ENCODE measurements at regions not wholly inside any gene's neighbourhood (a gene's known extent, or its start where the extent isn't known, plus 50 kb on each side); places are given as distances from the start of the nearest gene placed in this dataset.

GRCh38 chr17:79545251-79546005, 65.4 kb downstream of the RBFOX3 start:
- TF ChIP-seq, protein P1, sequence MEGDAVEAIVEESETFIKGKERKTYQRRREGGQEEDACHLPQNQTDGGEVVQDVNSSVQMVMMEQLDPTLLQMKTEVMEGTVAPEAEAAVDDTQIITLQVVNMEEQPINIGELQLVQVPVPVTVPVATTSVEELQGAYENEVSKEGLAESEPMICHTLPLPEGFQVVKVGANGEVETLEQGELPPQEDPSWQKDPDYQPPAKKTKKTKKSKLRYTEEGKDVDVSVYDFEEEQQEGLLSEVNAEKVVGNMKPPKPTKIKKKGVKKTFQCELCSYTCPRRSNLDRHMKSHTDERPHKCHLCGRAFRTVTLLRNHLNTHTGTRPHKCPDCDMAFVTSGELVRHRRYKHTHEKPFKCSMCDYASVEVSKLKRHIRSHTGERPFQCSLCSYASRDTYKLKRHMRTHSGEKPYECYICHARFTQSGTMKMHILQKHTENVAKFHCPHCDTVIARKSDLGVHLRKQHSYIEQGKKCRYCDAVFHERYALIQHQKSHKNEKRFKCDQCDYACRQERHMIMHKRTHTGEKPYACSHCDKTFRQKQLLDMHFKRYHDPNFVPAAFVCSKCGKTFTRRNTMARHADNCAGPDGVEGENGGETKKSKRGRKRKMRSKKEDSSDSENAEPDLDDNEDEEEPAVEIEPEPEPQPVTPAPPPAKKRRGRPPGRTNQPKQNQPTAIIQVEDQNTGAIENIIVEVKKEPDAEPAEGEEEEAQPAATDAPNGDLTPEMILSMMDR (IDR thresholded peaks at IDR 0.05) = no peak
- no peak for TF ChIP-seq POLR2A (IDR thresholded peaks at IDR 0.05)
- no peaks in the 10 kb centered on the region for H3K27me3 ChIP-seq
- H3K9me3 ChIP-seq = no peaks in the 10 kb centered on the region
- WGBS (ENCODE audit: insufficient coverage, low coverage, low lambda C conversion rate, missing lambda C conversion rate) = 58% methylated on average over 13 of the region's 20 CpGs
- intact Hi-C loops (cut with DNase I) = no loop called here
- no peak for ATAC-seq
- DNase-seq = peak in 1 of 3 donors; percentile 37
- no peaks in the 10 kb centered on the region for H3K4me1 ChIP-seq
- H3K27ac ChIP-seq = no peak overlapping the region
- H3K36me3 ChIP-seq = no peaks in the 10 kb centered on the region
- H3K4me3 ChIP-seq = no peak overlapping the region

- no peak overlapping the region for H3K27ac ChIP-seq
- no peaks in the 10 kb centered on the region for H3K4me1 ChIP-seq
- DNase-seq = peak in 1 of 3 donors; percentile 19
- no peaks in the 10 kb centered on the region for H3K36me3 ChIP-seq
- 73% methylated on average over 11 of the region's 19 CpGs for WGBS (ENCODE audit: insufficient coverage, low coverage, low lambda C conversion rate, missing lambda C conversion rate)
- intact Hi-C loops (cut with DNase I) = no loop called here
- H3K4me3 ChIP-seq = no peak overlapping the region
- no peaks in the 10 kb centered on the region for H3K9me3 ChIP-seq
- no peak for ATAC-seq
- TF ChIP-seq, protein P1 (IDR thresholded peaks at IDR 0.05) = no peak
- no peak for TF ChIP-seq POLR2A (IDR thresholded peaks at IDR 0.05)
- H3K27me3 ChIP-seq = no peaks in the 10 kb centered on the region
Observed at GRCh38 chr17:79544142-79544914, 66.5 kb downstream of the RBFOX3 start.

- intact Hi-C loops (cut with DNase I) = no loop called here
- Histone ChIP-seq H3K27me3 (no peaks in the 10 kb centered on the region), H3K9me3 (no peaks in the 10 kb centered on the region), H3K4me3 (no peak overlapping the region), H3K36me3 (no peaks in the 10 kb centered on the region), H3K27ac (no peak overlapping the region), H3K4me1 (no peaks in the 10 kb centered on the region)
- DNase-seq = peak in 1 of 3 donors; percentile 44
- no peak for TF ChIP-seq POLR2A (IDR thresholded peaks at IDR 0.05)
- TF ChIP-seq, protein P1 (IDR thresholded peaks at IDR 0.05) = no peak
- WGBS (ENCODE audit: insufficient coverage, low coverage, low lambda C conversion rate, missing lambda C conversion rate) = 42% methylated on average over 12 of the region's 15 CpGs
- no peak for ATAC-seq
Observed at GRCh38 chr17:79543531-79543930, 67.3 kb downstream of the RBFOX3 start.

DNA sequence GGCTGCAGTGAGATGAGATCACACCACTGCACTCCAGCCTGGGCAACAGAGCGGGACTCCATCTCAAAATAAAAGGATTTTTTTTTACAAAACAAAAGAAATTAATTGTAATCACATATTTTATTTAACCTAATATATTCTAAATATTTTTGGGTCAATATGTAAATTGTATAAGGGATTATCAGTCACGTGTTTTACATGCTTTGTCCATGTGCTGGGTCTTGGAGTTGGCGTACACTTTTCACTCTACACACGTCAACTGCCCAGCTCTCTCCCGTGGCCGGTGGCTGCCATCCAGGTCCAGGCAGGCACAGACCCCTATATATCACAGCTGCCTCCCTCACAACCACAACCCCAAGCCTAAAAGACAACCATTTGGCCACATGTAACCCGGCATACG, 68.1 kb downstream of the RBFOX3 start:
- intact Hi-C loops (cut with DNase I) = no loop called here
- WGBS (ENCODE audit: insufficient coverage, low coverage, low lambda C conversion rate, missing lambda C conversion rate) = 69% methylated on average over 8 of the region's 8 CpGs
- H3K27me3 ChIP-seq = no peaks in the 10 kb centered on the region
- H3K9me3 ChIP-seq = no peaks in the 10 kb centered on the region
- no peak overlapping the region for H3K4me3 ChIP-seq
- no peak for TF ChIP-seq POLR2A (IDR thresholded peaks at IDR 0.05)
- TF ChIP-seq, protein P1 (IDR thresholded peaks at IDR 0.05) = no peak
- DNase-seq (peak in 1 of 3 donors; percentile 13), ATAC-seq (no peak)
- H3K36me3 ChIP-seq = no peaks in the 10 kb centered on the region
- no peak overlapping the region for H3K27ac ChIP-seq
- no peaks in the 10 kb centered on the region for H3K4me1 ChIP-seq
